KG1 (cell line): ENCODE measurements at regions not wholly inside any gene's neighbourhood (a gene's known extent, or its start where the extent isn't known, plus 50 kb on each side); places are given as distances from the start of the nearest gene placed in this dataset.

Experiments used
- DNase-seq: peaks from one replicate; lab custom pipeline; 2025; lab: John Stamatoyannopoulos, UW

DNA sequence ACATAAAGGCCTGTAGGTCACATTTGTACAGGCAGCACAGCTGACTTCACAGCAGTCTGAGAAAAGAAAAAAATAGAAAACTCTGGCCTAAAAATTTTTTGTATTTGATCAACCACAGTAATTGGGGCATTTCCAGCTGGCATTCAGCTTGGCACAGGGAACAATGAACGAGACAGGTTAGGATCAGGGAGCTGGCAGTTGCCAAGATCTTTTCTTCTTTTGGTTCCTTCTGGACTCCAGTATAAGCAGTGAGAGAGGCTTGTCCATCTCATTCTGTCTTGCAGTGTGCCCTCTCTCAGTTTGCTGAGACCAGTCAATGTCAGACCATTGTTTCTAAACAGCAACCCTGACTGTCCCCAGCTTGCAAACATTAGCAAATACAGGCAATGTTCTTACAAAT is 601.1 kb downstream of the TLR4 start:
- DNase-seq: no peak

- no peak for DNase-seq
Observed at GRCh38 chr9:118306801-118307200, 602.6 kb downstream of the TLR4 start.

- DNase-seq: no peak
Observed at GRCh38 chr9:118313965-118314364, 609.8 kb downstream of the TLR4 start.

DNA sequence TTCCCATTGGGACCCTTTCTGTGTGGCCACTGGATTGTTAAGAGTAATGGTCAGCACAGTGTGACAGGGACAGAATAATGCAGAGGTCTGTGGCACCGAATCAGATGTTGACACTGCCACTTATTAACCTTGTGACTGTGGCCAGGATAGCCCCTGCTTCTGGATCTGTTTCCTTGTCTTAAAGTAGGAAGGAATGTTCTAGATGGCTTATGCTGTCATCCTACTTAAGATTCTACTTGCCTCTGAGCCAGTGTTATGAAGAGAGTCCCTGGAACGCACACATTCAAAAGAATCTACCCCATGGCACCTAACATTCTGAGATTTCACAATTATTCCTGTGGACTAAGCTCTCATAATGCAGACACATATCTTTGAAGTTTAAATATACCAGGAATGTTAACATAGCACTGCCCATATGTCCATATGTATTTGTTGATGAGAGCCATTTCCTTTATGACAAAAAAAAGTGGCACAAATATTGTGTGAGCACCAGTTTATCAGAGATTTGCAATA is 612.7 kb downstream of the TLR4 start:
- DNase-seq: no peak

GRCh38 chr9:118318770-118319431 is 614.7 kb downstream of the TLR4 start:
- no peak for DNase-seq

DNA sequence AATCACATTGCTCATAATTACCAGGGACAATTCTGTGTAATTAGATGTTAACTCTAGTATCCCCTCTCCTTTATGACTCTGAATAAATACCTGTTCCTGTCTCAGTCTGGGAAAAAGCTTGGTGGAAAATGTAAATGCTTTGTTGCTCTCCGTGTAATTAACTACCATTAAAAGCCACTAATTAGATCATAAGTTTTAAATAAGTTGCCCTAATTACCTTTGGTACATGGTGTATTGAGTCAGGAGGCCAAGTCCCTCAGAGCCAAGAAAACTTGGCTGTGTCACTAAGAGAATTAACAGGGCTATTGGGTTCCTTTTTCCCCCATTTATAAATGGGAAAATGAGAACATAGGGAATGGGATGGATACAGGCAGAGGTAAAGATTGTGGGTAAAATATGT is 617.6 kb downstream of the TLR4 start:
- DNase-seq: no peak

- no peak for DNase-seq
Observed at GRCh38 chr9:118324706-118325105, 620.5 kb downstream of the TLR4 start.

GRCh38 chr9:118325757-118326156 is 621.6 kb downstream of the TLR4 start:
- no peak for DNase-seq

DNA sequence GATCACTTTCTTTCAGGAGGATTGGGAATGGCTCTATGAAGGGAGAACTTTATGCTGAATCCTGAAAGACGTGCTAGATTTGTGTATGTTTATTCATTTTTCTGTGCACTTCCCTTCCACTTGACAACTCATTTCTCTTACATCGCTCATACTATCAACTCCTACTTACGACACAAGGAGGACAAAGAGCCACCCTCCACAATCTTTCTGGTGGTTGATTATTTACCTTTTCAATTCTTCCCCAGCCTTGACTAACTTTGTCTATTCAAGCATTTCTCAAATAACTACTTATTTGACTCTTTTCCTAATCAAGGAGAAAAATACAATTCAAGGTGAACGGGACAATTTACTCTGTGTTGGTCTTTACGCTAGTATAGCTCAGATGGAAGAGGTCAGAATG is 622.1 kb downstream of the TLR4 start:
- no peak for DNase-seq

DNA sequence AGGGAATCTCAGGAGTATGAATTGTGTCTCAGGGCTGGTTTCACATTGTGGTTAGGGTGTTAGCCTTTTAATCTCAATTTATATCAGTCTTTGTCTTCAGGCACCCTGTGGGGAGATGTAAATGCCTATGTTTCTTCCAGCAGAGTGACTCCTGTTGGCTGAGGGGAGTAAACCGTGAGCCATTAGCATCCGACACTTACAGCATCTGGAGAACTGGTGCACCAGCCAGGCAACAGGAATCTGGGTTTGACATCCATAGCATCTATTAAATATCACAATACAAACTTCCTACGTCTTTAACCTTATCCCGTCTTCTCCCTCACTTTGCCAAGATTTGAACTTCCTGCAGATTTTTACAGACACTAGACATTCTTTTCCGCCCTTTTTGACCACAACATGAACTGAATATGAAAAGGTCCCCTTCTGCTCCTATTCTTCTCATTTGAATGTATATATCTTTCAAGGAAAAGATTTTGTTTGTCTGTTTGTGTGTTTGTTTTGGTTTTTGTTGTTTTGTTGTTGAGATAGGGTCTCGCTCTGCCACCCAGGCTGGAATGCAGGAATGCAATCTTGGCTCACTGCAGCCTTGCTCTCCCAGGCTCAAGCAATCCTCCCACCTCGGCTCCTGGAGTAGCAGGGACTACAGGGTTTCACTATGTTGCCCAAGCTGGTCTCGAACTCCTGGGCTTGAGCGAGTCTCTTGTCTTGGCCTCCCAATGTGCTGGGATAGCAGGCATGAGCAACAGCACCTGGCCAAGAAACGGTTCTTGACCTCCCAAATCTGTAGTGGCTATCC is 626.2 kb downstream of the TLR4 start:
- DNase-seq: no peak

DNA sequence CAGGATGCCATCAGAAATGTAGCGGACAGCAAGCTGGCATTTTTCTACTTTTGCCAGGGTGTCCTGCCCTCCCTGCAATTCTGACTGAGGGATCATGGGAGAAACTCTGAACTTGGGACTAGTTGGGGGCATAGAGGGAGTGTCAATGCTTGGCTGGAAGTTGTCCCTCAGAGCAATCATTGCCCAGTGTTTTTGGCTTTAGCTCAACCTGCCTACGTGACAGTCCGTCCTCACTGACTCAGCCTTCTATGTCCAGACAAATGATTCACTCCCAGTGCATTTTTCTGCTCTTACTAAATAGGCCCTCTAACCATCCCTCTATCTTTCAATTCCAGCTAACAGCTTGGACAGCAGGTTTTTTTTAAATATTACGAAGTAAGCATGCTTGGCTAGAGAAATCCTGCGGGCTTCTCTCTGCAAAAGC is 627.4 kb downstream of the TLR4 start:
- no peak for DNase-seq

DNA sequence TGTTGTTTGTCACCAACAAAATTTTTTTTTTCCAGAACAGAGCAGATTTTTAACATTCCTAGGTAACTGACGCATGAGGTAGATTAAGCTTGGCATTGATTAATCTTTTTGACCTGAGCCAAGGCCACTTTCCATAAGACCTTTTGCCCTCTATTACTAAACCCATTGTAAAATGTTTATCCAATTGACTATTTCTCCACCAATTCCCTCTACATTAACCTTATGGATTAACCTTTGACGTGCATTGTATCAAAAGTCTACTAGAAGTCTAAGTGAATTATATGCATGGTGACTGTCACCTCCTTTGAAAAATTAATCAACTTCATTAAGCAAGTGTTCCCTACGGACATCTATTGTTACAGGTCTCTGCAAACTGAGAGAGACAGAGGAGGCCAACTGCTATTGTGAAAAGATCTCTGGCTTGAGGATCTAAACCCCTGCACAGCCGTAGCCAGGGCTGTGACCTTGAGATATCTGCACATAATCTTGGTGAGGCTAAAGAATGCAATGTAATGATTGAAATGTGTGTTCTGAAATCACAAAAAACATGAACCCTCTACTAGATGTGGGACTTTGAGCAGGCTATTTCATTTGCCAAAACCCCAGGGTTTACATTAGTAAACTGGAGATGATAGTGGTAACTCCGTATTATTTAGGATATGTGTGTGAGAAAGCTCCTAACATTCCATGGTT is 632.2 kb downstream of the TLR4 start:
- DNase-seq: no peak

DNA sequence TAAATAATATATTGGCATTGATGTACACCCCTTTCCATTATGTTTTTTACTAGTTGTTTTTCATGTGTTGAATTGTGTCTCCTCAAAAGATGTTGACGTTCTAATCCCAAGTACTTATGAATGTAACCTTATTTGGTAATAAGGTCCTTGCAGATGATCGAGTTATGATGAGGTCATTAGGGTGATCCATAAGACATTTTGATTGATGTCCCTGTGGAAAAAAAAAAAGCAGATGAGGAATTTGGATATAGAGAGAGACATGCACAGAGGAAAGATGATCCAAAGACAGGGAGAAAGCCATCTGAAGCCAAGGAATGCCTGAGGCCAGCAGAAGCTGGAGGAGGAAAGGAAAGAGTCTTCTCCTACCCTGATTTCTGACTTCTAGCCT is 632.7 kb downstream of the TLR4 start:
- DNase-seq: no peak

DNA sequence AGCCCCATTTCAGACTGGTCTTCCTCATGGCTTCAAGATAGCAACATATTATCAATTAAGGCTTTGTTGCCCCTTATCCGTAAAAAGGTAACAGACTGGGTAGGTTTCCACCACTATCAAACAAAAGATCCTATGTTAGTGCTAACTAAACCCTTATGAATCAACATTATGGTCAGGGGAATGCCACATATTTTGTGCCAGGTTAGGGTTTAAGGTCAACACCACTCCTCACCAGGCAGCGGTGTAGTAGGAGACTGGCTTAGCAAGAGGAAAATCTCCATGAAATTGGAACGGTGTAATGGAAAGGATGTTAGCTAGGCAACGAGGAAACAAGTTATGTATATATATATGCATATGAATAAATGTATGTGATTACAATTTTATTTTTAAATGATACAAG is 655.8 kb downstream of the TLR4 start:
- no peak for DNase-seq

- no peak for DNase-seq
Observed at GRCh38 chr9:118362123-118362522, 657.9 kb downstream of the TLR4 start.

DNA sequence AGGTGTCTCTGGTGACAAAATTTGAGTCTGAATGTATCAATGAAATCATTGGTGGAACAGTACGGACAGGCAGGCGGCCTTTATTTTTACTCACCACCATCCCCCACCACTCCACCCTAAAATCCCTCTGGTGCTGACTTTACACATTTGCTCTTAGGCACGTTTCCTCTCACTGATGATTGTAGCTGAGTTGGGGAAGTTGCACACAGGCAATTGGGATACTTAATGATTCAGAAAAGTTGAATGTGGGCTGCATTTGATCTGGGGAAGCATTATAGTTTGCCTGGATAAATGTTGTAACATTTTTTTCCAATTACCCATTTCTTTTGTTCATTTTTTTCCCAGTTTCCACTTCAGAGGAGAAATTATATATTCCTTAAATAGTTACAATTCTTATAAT is 658.4 kb downstream of the TLR4 start:
- no peak for DNase-seq

DNA sequence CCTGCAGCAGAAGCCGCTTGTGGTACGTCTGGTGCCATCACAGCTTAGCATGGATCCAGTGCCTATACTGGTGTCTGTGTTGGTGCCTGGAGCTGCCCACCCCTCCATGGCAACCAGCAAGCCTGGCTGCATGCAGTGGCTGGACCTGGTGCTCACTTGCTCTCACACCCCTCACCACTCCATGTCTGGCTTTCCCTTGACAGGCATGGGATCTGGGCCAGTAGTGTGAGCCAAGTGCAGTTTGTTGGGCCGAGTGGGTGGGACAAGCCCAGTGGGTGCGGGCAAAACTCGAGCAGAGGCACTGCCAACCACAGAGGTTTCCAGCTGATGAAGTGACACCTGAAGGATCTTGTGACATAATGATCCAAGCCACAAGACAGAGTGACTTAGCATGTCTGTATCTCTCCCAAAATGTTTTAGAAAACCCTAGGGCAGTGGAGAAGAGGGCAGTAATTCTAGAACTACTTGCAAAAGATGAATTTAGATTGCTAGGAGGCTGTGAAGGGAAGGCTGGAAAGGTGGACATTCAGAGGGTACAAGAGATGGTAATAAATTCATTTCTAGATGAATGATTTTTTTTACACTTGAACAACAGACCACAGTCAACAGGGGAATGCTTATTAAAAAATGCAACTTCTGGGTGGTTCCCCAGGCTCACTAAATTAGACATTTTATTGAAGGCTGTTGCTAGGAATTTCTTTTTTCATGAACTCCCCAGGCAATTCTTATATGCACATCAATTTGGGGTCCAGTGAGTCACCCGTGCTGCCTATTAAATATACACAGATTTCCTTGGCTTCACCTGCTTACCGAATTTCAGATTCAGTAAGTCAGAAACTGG is 660.3 kb downstream of the TLR4 start:
- DNase-seq: no peak

GRCh38 chr9:118366228-118366627 is 662.0 kb downstream of the TLR4 start:
- no peak for DNase-seq

DNA sequence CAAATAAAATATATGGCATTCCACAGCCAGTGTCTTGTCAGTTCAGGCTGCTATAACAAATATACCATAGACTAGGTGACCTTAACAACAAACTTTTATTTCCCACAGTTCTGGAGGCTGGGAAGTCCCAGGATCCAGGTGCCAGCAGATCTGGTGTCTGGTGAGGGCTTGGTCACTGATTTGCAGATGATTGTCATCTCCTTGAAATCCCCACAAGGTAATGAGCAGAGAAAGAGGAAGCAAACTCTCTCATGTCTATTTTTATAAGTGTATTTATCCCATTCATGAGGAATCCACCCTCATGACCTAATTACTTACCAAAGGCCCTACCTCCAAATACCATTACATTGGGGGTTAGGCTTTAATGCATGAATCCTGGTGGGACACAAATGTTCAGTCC is 663.2 kb downstream of the TLR4 start:
- no peak for DNase-seq

DNA sequence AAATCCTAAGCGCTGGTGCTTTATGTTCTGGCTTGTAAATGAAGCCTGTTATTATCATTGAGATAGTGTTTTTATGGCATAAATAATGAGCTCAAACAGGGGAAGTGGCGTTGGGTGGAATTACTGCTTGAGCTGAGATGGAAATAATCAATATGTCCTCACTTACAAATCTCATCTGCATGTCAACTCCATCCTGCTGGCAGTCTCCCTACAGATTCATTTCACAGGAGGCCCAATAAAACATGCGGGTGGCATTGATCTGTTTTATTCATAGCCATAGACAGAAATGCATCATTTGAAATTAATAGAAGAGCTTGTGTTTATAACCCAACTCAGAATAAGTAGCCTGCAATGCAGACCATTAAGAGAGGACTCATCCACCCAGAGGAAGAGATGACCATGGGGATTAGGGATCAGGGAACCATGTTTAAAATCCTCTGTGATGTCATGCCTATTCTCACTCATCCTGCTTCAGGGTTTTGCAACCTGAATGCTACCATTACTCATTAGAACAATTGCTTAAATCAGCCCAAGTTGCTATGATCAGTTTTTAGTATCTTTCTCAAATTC is 680.4 kb downstream of the TLR4 start:
- no peak for DNase-seq

- no peak for DNase-seq
Observed at GRCh38 chr9:118395415-118395814, 691.2 kb downstream of the TLR4 start.

DNA sequence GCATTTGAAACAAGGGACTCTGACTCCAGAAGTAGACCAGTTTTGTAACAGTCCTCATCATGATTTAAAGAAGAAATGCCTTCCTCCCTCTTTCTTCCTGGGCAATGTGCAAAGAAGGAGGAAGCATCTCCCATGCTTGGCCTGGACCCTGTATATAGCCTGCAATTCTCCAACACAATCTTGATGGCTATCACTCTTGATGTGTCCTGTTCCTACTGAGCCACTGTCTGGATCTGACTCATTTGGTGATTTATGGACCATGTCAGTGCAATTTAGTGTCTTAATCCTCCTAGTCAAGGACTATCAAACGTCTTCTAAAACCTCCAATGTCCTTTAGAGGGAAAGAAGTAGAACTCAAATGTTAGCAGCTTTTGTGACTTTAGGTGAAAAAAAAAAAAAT is 697.3 kb downstream of the TLR4 start:
- no peak for DNase-seq
